ENCODE measurements at regions not wholly inside any gene's neighbourhood (a gene's known extent, or its start where the extent isn't known, plus 50 kb on each side); places are given as distances from the start of the nearest gene placed in this dataset.
"Not testable (repeated sequence)": the region's sequence is repeated elsewhere in the genome, so short reads cannot be mapped to it uniquely, and the experiment has no call there.

GRCh38 chr6:131424475-131424874 is 148.6 kb upstream of the ARG1 start:
- DNase-seq (ENCODE audit: insufficient read length, low spot score): no peak
- FAIRE-seq: no peak

DNA sequence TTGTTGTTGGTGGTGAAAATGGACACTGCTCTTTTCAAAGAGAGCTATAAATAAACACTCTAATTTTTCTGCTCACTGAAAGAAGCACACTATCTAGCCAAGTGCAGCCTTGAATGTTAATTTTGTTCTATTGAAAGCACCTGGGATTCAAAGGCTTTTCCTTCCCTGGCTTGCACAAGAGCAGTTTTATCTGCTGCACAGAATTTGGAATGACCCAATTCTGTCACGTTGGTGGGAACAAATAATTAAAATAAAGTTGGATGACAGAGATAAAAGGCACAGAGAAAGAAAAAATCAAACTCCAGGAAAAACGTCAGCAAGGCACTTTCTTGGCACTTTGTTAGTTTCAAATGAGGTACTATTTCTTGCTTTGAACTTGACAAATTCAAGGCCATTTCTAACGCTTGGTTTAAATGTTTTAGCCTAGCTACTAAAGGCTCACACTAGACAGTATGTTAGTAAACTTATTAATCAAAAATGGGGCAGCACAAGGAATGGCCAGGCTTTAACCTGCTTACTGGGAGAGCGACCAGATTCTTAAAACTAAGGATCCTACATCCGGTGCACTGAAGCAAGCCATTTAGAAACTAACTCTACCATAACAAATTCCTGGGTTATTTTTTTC is 145.5 kb upstream of the ARG1 start:
- FAIRE-seq (no peak), DNase-seq (ENCODE audit: insufficient read length, low spot score) (no peak)

- no peak for DNase-seq (ENCODE audit: insufficient read length, low spot score)
- FAIRE-seq: no peak
These were observed 142.5 kb upstream of the ARG1 start for GRCh38 chr6:131430531-131430930.

GRCh38 chr6:131431718-131432117 is 141.3 kb upstream of the ARG1 start:
- DNase-seq (ENCODE audit: insufficient read length, low spot score): no peak
- no peak for FAIRE-seq

- FAIRE-seq (no peak), DNase-seq (ENCODE audit: insufficient read length, low spot score) (no peak)
These were observed 139.1 kb upstream of the ARG1 start for GRCh38 chr6:131433927-131434326.

DNA sequence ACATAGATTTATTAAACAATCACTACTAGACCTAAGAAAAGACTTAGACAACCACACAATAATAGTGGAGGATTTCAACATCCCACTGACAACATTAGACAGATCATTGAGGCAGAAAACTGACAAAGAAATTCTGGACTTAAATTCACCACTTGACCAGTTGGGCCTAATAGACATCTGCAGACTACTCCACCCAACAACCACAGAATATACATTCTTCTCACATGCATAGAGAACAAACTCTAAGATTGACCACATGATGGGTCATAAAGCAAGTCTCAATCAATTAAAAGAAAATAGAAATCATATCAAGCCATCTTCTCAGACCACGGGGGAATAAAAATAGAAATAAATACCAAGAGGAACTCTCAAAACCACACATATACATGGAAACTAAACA is 136.7 kb upstream of the ARG1 start:
- no peak for DNase-seq (ENCODE audit: insufficient read length, low spot score)
- FAIRE-seq: no peak

- FAIRE-seq: no peak
- DNase-seq (ENCODE audit: insufficient read length, low spot score): no peak
These were observed 130.0 kb upstream of the ARG1 start for GRCh38 chr6:131443014-131443413.

GRCh38 chr6:131443514-131443913 is 129.5 kb upstream of the ARG1 start:
- FAIRE-seq (no peak), DNase-seq (ENCODE audit: insufficient read length, low spot score) (no peak)

DNA sequence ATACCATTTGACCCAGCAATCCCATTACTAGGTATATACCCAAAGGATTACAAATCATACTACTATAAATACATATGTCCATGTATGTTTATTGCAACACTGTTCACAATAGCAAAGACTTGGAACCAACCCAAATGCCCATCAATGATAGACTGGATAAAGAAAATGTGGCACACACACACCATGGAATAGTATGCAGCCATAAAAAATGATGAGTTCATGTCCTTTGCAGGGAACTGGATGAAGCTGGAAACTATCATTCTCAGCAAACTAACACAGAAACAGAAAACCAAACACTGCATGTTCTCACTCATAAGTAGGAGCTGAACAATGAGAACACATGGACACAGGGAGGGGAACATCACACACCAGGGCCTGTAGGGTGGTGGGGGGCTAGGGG is 127.7 kb upstream of the ARG1 start:
- FAIRE-seq; DNase-seq (ENCODE audit: insufficient read length, low spot score): not testable (repeated sequence)

DNA sequence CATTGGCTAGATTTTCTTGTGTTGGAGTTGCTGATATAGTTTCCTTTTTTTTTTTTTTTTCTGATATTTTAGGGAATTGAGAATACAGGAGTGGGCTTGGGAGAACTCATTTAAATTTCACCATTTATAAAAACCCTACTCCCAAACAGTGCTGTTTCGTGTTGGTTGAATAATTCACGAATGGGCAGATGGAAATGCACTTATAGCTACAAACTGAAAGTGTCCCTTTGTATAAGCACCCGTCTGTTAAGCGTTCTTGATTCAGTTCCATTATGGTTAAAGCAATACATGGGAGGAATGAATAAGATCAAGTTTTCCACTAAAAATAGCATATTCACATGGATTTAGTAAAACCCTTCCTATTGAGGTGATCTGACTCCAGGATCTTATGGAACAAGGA is 122.2 kb upstream of the ARG1 start:
- DNase-seq (ENCODE audit: insufficient read length, low spot score) (no peak), FAIRE-seq (peak; percentile 48)

DNA sequence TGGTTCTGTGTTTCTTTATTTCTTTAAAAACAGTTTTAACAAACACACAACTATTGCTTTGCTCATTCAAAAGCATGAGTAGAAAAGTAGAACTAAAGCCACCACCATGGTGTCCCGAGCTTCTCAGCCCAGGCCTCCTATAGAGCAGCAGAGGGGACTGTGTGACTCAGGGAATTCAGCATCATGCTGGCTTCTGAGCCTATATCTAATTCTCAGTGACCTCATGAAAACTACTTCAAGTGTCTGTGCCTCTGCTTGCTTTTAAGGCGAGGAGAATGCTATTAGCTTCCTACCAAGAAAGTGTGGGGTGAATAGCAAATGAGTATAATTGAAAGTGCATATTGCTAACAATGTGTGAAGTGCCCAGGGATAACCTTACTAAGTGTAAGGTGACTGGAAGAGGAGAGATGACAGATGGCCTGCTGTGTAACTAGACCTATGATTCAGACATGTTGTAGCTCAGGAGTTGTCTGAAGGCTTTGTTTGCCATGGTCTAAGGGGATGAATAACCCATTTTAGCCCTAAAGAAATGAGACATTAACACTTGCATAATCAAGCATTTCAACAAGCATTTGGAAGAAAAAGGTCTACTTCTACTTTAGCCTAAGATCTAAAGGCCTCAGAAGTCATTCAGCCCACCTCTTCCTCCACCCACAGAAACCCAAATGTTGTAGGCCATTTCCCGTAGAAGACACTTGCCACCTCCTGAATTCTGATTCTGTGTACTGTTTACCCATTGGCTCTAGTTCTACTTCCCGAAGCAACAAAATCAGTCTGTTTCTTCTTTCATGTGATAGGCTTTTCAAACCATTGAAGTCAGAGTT is 121.5 kb upstream of the ARG1 start:
- DNase-seq (ENCODE audit: insufficient read length, low spot score) (no peak), FAIRE-seq (no peak)

DNA sequence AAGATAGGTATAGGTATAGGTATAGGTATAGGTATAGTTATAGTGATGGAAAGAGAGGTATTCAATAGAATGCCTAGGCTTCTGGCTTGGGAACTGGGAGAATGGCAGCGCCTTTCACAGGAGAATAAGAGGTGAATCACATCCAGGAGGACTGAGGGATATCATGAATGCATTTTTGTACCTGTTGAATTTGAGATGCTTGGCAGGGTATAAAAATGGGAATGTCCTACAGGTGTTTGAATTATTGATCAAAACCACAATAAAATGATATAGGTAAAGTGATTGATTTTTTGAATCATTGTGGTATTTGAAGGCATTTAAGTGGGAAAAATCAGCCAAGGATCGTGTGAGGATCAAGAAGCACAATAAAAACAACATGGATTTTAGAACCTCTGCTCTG is 119.2 kb upstream of the ARG1 start:
- DNase-seq (ENCODE audit: insufficient read length, low spot score) (no peak), FAIRE-seq (no peak)

GRCh38 chr6:131456565-131456964 is 116.5 kb upstream of the ARG1 start:
- FAIRE-seq (no peak), DNase-seq (ENCODE audit: insufficient read length, low spot score) (no peak)

- FAIRE-seq (no peak), DNase-seq (ENCODE audit: insufficient read length, low spot score) (no peak)
These were observed 114.0 kb upstream of the ARG1 start for GRCh38 chr6:131459005-131459404.

- DNase-seq (ENCODE audit: insufficient read length, low spot score) (no peak), FAIRE-seq (no peak)
These were observed 112.4 kb upstream of the ARG1 start for GRCh38 chr6:131460614-131461000.

DNA sequence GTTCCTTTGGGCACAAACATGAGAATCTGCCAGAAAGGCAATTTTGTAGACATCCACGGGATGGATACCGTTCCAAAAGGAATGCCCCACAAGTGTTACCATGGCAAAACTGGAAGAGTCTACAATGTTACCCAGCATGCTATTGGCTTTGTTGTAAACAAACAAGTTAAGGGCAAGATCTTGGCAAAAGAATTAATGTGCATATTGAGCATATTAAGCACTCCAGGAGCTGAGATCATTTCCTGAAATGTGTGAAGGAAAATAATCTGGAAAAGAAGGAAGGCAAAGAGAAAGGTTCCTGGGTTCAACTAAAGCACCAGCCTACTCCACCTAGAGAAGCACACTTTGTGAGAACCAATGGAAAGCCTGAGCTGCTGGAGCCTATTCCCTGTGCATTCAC is 103.9 kb upstream of the ARG1 start:
- no peak for FAIRE-seq
- no peak for DNase-seq (ENCODE audit: insufficient read length, low spot score)

GRCh38 chr6:131470534-131470933 is 102.5 kb upstream of the ARG1 start:
- no peak for DNase-seq (ENCODE audit: insufficient read length, low spot score)

GRCh38 chr6:131471331-131471730 is 101.7 kb upstream of the ARG1 start:
- FAIRE-seq: no peak
- DNase-seq (ENCODE audit: insufficient read length, low spot score): no peak

More at GRCh38 chr6:131470534-131470933, 102.5 kb upstream of the ARG1 start:
- FAIRE-seq: no peak

- not testable (repeated sequence) for FAIRE-seq; DNase-seq (ENCODE audit: insufficient read length, low spot score)
These were observed 99.7 kb upstream of the ARG1 start for GRCh38 chr6:131473303-131473702.

- no peak for DNase-seq (ENCODE audit: insufficient read length, low spot score)
- no peak for FAIRE-seq
These were observed 96.7 kb upstream of the ARG1 start for GRCh38 chr6:131476362-131476761.

DNA sequence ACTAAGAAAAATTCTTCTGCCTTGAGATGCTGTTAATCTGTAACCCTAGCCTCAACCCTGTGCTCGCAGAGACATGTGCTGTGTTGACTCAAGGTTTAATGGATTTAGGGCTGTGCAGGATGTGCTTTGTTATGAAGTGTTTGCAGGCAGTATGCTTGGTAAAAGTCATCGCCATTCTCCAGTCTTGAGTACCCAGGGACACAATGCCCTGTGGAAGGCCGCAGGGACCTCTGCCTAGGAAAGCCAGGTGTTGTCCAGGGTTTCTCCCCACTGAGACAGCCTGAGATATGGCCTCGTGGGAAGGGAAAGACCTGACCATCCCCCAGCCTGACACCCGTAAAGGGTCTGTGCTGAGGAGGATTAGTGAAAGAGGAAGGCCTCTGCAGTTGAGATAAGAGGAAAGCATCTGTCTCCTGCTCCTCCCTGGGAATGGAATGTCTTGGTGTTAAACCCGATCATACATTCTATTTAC is 94.2 kb upstream of the ARG1 start:
- not testable (repeated sequence) for DNase-seq (ENCODE audit: insufficient read length, low spot score)

GRCh38 chr6:131486608-131487007 is 86.4 kb upstream of the ARG1 start:
- DNase-seq (ENCODE audit: insufficient read length, low spot score) (no peak), FAIRE-seq (no peak)

More for the DNA sequence above, 94.2 kb upstream of the ARG1 start:
- FAIRE-seq: not testable (repeated sequence)

Data from GM19239 (cell line).